Heart left ventricle (tissue), 16 donors: ENCODE measurements at regions not wholly inside any gene's neighbourhood (a gene's known extent, or its start where the extent isn't known, plus 50 kb on each side); places are given as distances from the start of the nearest gene placed in this dataset.
"Not testable (repeated sequence)": the region's sequence is repeated elsewhere in the genome, so short reads cannot be mapped to it uniquely, and the experiment has no call there.

Experiments
- ATAC-seq, 4 donors: fragments of 200-7000 bp; cut with Tn5 transposase; one replicate each; pipeline ENCODE4 v1.9.1; 2020 to 2022; ENCODE audit warnings: moderate library complexity in 4 of 4, mild to moderate bottlenecking in 3 of 4, moderate number of reproducible peaks in 1 of 4
- DNase-seq, 5 donors: peaks; one replicate each; pipeline ENCODE4 v3.0.0-alpha.2; 2020
- H3K27ac ChIP-seq, 12 donors: fragments of 200-600 bp; sonication (generic) in 4 of 12; one replicate each; pipeline versions ENCODE4 v1.5.0 to v1.8.0; 2016 to 2022; ENCODE audit warnings: mild to moderate bottlenecking in 2 of 12
- H3K27me3 ChIP-seq, 9 donors: fragments of 200-600 bp; sonication (generic) in 2 of 9; one replicate each; pipeline versions ENCODE4 v1.5.1 to v1.8.0; 2016 to 2022; ENCODE audit warnings: mild to moderate bottlenecking in 3 of 9
- H3K36me3 ChIP-seq, 9 donors: fragments of 200-600 bp; sonication (generic) in 2 of 9; one replicate each; pipeline versions ENCODE4 v1.5.0 to v1.8.0; 2018 to 2022; ENCODE audit warnings: mild to moderate bottlenecking in 2 of 9
- H3K4me1 ChIP-seq, 12 donors: fragments of 200-600 bp; sonication (generic) in 4 of 12; one replicate each; pipeline versions ENCODE4 v1.5.0 to v1.8.0; 2016 to 2022; ENCODE audit warnings: mild to moderate bottlenecking in 3 of 12
- H3K4me3 ChIP-seq, 12 donors: fragments of 200-600 bp; sonication (generic) in 4 of 12; one replicate each; pipeline versions ENCODE4 v1.5.0 to v1.8.0; 2017 to 2022; ENCODE audit warnings: mild to moderate bottlenecking in 9 of 12, moderate library complexity in 4 of 12
- H3K9me3 ChIP-seq, 12 donors: fragments of 200-600 bp; sonication (generic) in 4 of 12; one replicate each; pipeline versions ENCODE4 v1.5.0 to v1.8.0; 2016 to 2022; ENCODE audit warnings: mild to moderate bottlenecking in 1 of 12
- POLR2A ChIP-seq, 2 donors: fragments of 450-650 bp; IDR thresholded peaks; one replicate each; pipeline ENCODE4 v1.6.1; 2017; ENCODE audit warnings: antibody characterized with exemption in 2 of 2, mild to moderate bottlenecking in 2 of 2, moderate library complexity in 2 of 2
- WGBS, 4 donors: extraction: QIAGEN DNeasy Blood & Tissue Kit in 2 of 4; methylation state at CpG; one replicate each; pipeline versions ENCODE4 v1.1.5 to v1.1.7; 2013 to 2018; 5-methylcytosine and 5-hydroxymethylcytosine counted together
- intact Hi-C, 10 donors: fragments of 100-400 bp; cut with DNase I; formaldehyde crosslinking; loops; one replicate each; pipeline versions ENCODE4 v1.11.1 to v1.14.2; 2022
- TF ChIP-seq, protein P1 (sequence below), 12 donors: fragments of 200-600 bp; sonication (generic) in 4 of 12; IDR thresholded peaks; one replicate each; pipeline versions ENCODE4 v1.5.0 to v1.8.0; 2018 to 2022; ENCODE audit warnings: antibody characterized with exemption in 12 of 12, mild to moderate bottlenecking in 5 of 12
- donor health status: ischemic (EF 13 %, LVEDD 7.1; RV severe dilation, severe dysfunction).
- donor health status: healthy with polysubstance abuse.
- donor health status: DM: no; HTN: yes; CAD: no.
- donor health status: DM: no; HTN: no; CAD: no.
- donor health status: ischemic (EF 25% LVEDD 6.9; RV normal size, moderate dysfunction).
- donor health status: ischemic (EF 25% LVEDD 5.7; RV mildly dilated, moderate dysfunction).
- donor health status: healthy.
- donor health status: DM: yes; HTN: yes; CAD: no.
- donor health status: ischemic (EF 35%, LVEDD 5.7; RV mildly dilated, moderate dysfunction).
- donor health status: nonischemic (EF 11% LVEDD 7.7; RV severe dilation, severe dysfunction).
- donor health status: DM: yes; HTN: yes; CAD: no.
- donor health status: PGD.
- donor health status: ischemic (EF 29% LVEDD 5.4; RV normal size, mild dysfunction).
- donor health status: nonischemic (EF 23%, LVEDD 6.1; RV moderate dilation, normal function).

DNA sequence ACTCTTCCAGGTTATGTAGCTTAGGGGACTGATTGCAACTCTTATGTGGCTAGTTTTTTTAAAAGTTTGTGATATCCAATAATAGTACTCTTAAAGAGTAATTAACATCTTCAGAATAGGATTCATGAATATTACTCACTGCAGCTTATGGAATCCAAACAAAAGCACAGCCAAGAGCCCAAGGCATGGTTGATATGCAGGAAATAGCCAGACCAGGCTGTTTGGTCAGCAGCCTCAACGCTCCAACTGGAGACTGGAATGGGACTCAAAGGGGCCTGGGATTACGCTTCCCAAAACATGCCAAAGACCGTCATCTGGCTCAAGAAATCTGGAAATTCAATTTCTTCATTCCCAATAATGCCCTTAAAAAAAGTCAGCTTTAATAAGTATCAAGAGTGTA, 268.6 kb downstream of the SEC61B start:
- H3K27ac ChIP-seq: no peak overlapping the region
- H3K9me3 ChIP-seq: no peaks in the 10 kb centered on the region
- intact Hi-C loops: no loop called here
- TF ChIP-seq, protein P1, sequence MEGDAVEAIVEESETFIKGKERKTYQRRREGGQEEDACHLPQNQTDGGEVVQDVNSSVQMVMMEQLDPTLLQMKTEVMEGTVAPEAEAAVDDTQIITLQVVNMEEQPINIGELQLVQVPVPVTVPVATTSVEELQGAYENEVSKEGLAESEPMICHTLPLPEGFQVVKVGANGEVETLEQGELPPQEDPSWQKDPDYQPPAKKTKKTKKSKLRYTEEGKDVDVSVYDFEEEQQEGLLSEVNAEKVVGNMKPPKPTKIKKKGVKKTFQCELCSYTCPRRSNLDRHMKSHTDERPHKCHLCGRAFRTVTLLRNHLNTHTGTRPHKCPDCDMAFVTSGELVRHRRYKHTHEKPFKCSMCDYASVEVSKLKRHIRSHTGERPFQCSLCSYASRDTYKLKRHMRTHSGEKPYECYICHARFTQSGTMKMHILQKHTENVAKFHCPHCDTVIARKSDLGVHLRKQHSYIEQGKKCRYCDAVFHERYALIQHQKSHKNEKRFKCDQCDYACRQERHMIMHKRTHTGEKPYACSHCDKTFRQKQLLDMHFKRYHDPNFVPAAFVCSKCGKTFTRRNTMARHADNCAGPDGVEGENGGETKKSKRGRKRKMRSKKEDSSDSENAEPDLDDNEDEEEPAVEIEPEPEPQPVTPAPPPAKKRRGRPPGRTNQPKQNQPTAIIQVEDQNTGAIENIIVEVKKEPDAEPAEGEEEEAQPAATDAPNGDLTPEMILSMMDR (IDR thresholded peaks at IDR 0.05): no peak
- no peak for TF ChIP-seq POLR2A (IDR thresholded peaks at IDR 0.05)
- WGBS, 4 donors: 53 to 63% (median 55%) methylated on average over 3 of the region's 3 CpGs
- H3K4me1 ChIP-seq: no peaks in the 10 kb centered on the region
- H3K27me3 ChIP-seq: no peaks in the 10 kb centered on the region
- ATAC-seq: no peak
- H3K4me3 ChIP-seq: no peak overlapping the region
- H3K36me3 ChIP-seq: no peaks in the 10 kb centered on the region
- no peak for DNase-seq

DNA sequence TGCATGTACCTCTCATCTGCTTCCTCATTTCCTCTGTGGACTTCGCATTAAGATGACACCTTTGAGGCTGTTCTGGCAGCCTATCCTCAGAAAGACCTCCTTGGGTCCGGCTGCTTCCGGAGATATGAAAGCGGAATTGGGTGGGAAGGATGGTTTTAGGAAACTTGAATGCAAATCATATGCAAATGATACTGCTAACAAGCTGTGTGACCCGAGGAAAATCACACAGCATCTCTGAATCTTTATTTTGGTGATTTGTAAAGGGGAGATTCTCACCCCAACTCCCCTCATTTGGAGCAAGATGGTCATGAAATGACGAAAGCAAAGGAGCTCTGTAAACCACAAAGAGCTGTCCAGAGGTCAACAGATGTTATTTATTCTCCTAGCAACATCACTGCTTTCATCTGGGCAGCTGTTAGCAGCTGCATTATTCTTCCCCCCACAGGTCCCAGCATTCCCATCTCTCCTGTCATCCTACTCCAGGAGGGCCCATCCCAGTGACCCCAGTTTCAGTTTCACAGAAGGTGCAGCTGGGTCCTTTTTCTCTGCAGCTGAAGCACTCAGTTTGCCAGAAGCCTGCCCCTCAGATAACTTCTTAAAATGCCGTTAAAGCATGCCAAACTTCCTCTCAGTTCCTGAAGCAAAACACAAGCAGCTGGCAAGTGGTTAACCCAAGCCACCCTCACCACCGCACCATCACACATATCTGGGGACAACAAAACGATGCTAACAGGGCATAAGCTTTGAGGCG, 269.5 kb downstream of the SEC61B start:
- Histone ChIP-seq H3K27me3 (no peaks in the 10 kb centered on the region), H3K27ac (no peak overlapping the region), H3K4me3 (no peak overlapping the region), H3K9me3 (no peaks in the 10 kb centered on the region), H3K36me3 (no peaks in the 10 kb centered on the region), H3K4me1 (no peaks in the 10 kb centered on the region)
- ATAC-seq (no peak), DNase-seq (no peak)
- intact Hi-C loops: no loop called here
- WGBS, 4 donors: 67 to 75% (median 74%) methylated on average over 10 of the region's 10 CpGs
- TF ChIP-seq, protein P1 (IDR thresholded peaks at IDR 0.05): no peak
- no peak for TF ChIP-seq POLR2A (IDR thresholded peaks at IDR 0.05)

DNA sequence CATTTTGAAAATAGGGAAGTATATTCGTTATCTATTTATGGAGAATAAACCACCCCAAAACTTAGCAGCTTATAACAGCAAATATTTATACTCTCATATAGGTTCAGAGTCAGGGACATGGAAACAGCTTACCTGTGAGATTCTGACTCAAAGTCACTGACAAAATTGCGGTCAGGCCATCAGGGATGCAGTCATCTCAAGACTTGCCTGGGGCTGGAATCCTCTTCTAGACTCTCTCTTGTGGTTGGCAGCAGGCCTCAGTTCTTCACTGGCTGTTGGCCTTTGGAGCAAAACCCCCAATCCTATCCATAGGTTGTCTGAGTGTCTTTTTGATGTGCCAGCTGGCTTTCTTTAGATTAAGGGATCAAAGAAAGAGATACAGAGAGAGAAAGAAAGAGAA, 275.6 kb downstream of the SEC61B start:
- ATAC-seq (no peak), DNase-seq (no peak)
- TF ChIP-seq, protein P1 (IDR thresholded peaks at IDR 0.05): no peak
- no peak for TF ChIP-seq POLR2A (IDR thresholded peaks at IDR 0.05)
- Histone ChIP-seq H3K27me3 (no peaks in the 10 kb centered on the region), H3K36me3 (no peaks in the 10 kb centered on the region), H3K9me3 (no peaks in the 10 kb centered on the region), H3K4me1 (no peaks in the 10 kb centered on the region), H3K27ac (no peak overlapping the region), H3K4me3 (no peak overlapping the region)
- intact Hi-C loops: no loop called here
- WGBS, 4 donors: 90 to 94% (median 92%) methylated on average over 2 of the region's 2 CpGs

DNA sequence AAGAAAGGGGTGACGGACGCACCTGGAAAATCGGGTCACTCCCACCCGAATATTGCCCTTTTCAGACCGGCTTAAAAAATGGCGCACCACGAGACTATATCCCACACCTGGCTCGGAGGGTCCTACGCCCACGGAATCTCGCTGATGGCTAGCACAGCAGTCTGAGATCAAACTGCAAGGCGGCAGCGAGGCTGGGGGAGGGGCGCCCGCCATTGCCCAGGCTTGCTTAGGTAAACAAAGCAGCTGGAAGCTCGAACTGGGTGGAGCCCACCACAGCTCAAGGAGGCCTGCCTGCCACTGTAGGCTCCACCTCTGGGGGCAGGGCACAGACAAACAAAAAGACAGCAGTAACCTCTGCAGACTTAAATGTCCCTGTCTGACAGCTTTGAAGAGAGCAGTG, 276.9 kb downstream of the SEC61B start:
- WGBS, 4 donors: 41 to 60% (median 55%) methylated on average over 9 to 16 of the region's 16 CpGs

DNA sequence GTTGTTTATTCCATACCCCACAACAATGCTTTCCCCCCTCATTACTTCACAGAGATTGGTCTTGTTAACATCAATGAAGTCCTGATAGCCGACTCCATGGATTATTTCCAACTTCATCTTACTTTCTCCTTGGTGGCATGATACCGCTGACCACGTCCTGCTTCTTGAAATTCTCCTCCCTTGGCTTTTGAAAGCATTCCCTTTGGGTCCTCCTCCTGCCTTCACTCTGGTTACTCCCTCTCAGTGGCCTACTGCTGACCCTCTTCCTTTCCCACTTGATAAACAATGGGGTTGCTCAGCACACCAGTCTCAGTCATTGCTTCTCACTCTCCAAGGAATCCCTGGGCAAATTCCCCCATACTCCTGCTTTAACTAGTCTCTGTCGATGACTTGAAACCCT, 283.9 kb downstream of the SEC61B start:
- WGBS, 4 donors: 80 to 89% (median 84%) methylated on average over 4 of the region's 4 CpGs

More for the DNA sequence above, 276.9 kb downstream of the SEC61B start:
- H3K27me3 ChIP-seq, ATAC-seq, H3K36me3 ChIP-seq, DNase-seq, H3K9me3 ChIP-seq, H3K4me3 ChIP-seq, H3K4me1 ChIP-seq, intact Hi-C loops, H3K27ac ChIP-seq: not testable (repeated sequence)

More for the DNA sequence above, 283.9 kb downstream of the SEC61B start:
- TF ChIP-seq, protein P1 (IDR thresholded peaks at IDR 0.05): no peak
- TF ChIP-seq POLR2A (IDR thresholded peaks at IDR 0.05): no peak
- Histone ChIP-seq H3K4me1 (peaks cover 0 to 8% (median 0%) of the 10 kb centered on the region in 12 donors), H3K4me3 (no peak overlapping the region), H3K9me3 (no peaks in the 10 kb centered on the region), H3K27me3 (no peaks in the 10 kb centered on the region), H3K27ac (no peak overlapping the region), H3K36me3 (no peaks in the 10 kb centered on the region)
- intact Hi-C loops: no loop called here
- no peak for DNase-seq
- no peak for ATAC-seq
